Uterus (tissue), 3 donors: ENCODE measurements at regions not wholly inside any gene's neighbourhood (a gene's known extent, or its start where the extent isn't known, plus 50 kb on each side); places are given as distances from the start of the nearest gene placed in this dataset.

Experiments used
- DNase-seq, 2 donors: peaks; one replicate each; pipeline ENCODE4 v3.0.0-alpha.2; 2019 to 2020
- H3K27ac ChIP-seq, 2 donors: fragments of 200-600 bp; sonication (generic); 1 replicate in 1 of 2; 2 replicates in 1 of 2; pipeline ENCODE4 v1.5.1; 2016 to 2018
- H3K27me3 ChIP-seq, 2 donors: fragments of 200-600 bp; sonication (generic); one replicate each; pipeline ENCODE4 v1.5.1; 2018 to 2019; ENCODE audit warnings: control low read depth in 1 of 2
- H3K36me3 ChIP-seq, 2 donors: fragments of 200-600 bp; sonication (generic); one replicate each; pipeline ENCODE4 v1.5.1; 2019; ENCODE audit warnings: control low read depth in 1 of 2
- H3K4me1 ChIP-seq, 2 donors: fragments of 200-600 bp; sonication (generic); one replicate each; pipeline ENCODE4 v1.5.1; 2018 to 2019; ENCODE audit warnings: control low read depth in 1 of 2
- H3K4me3 ChIP-seq, 2 donors: fragments of 200-600 bp; sonication (generic); 1 replicate in 1 of 2; 2 replicates in 1 of 2; pipeline ENCODE4 v1.5.1; 2018 to 2019; ENCODE audit warnings: mild to moderate bottlenecking in 1 of 2
- H3K9me3 ChIP-seq, 2 donors: fragments of 200-600 bp; sonication (generic); one replicate each; pipeline ENCODE4 v1.5.1; 2019; ENCODE audit warnings: control low read depth in 1 of 2
- POLR2A ChIP-seq, 2 donors: fragments of 450-650 bp; IDR thresholded peaks; one replicate each; pipeline ENCODE4 v1.6.1; 2016; ENCODE audit warnings: antibody characterized with exemption in 2 of 2, mild to moderate bottlenecking in 1 of 2, moderate library complexity in 1 of 2
- intact Hi-C: fragments of 100-400 bp; cut with DNase I; formaldehyde crosslinking; loops from one replicate; pipeline ENCODE4 v1.15.1; 2023; ENCODE audit warnings: low total_unique reads
- TF ChIP-seq, protein P1 (sequence below), 4 experiments: fragments of 200-600 bp in 2 of 4; fragments of 450-650 bp in 2 of 4; sonication (generic) in 2 of 4; IDR thresholded peaks; one replicate each; pipeline ENCODE4 v1.5.1; 2016 to 2019; ENCODE audit warnings: antibody characterized with exemption in 4 of 4, mild to moderate bottlenecking in 2 of 4, moderate library complexity in 1 of 4
- donor health status: DM: yes; HTN: yes; CAD: no.

DNA sequence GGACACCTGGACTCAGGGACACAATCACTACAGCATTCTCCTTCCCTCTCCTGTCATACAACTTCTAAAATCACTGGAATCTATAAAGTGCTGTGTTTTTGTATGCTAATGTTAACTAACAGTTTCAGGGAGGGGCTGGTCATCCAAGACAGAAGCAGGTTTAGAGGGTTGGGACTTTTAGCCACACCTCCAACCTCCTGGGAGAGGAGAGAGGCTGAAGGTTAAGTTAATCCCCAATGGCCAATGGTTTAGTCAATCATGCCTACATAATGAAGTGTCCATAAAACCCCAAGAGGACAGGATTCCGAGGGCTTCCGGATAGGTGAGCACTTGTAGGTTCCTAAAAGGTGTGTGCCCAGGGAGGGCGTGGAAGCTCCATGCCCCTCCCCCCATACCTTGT, 219.3 kb upstream of the CTNNB1 start:
- no peak for DNase-seq

DNA sequence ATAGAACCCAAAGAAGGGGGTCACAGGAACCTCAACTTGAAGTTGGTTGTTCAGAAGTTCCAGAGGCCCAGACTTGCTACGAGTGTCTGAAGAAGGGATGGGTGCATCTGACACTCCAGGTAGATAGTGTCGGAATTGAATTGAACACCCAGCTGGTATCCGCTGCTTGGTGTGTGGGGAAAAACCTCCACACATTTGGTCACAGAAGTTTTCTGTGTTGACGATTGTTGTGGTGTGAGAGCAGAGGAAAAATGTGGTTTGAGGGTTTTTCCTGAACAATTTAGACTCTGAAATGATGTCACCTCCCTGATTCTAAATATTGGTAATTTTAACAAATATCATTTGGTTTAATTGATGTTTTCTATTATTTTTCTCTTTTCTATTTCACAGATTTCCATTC, 218.8 kb upstream of the CTNNB1 start:
- no peak overlapping the region for H3K27ac ChIP-seq
- intact Hi-C loops: no loop called here
- no peak overlapping the region for H3K4me3 ChIP-seq
- no peak for TF ChIP-seq POLR2A (IDR thresholded peaks at IDR 0.05)
- TF ChIP-seq, protein P1, sequence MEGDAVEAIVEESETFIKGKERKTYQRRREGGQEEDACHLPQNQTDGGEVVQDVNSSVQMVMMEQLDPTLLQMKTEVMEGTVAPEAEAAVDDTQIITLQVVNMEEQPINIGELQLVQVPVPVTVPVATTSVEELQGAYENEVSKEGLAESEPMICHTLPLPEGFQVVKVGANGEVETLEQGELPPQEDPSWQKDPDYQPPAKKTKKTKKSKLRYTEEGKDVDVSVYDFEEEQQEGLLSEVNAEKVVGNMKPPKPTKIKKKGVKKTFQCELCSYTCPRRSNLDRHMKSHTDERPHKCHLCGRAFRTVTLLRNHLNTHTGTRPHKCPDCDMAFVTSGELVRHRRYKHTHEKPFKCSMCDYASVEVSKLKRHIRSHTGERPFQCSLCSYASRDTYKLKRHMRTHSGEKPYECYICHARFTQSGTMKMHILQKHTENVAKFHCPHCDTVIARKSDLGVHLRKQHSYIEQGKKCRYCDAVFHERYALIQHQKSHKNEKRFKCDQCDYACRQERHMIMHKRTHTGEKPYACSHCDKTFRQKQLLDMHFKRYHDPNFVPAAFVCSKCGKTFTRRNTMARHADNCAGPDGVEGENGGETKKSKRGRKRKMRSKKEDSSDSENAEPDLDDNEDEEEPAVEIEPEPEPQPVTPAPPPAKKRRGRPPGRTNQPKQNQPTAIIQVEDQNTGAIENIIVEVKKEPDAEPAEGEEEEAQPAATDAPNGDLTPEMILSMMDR (IDR thresholded peaks at IDR 0.05): no peak
- no peaks in the 10 kb centered on the region for H3K9me3 ChIP-seq
- H3K36me3 ChIP-seq: no peaks in the 10 kb centered on the region
- no peaks in the 10 kb centered on the region for H3K27me3 ChIP-seq
- DNase-seq: no peak
- peaks cover 0 to 4% of the 10 kb centered on the region in 2 donors for H3K4me1 ChIP-seq

More for the DNA sequence above, 219.3 kb upstream of the CTNNB1 start:
- Histone ChIP-seq H3K27ac (no peak overlapping the region), H3K27me3 (no peaks in the 10 kb centered on the region), H3K4me3 (no peak overlapping the region), H3K9me3 (no peaks in the 10 kb centered on the region), H3K36me3 (no peaks in the 10 kb centered on the region), H3K4me1 (peaks cover 0 to 4% of the 10 kb centered on the region in 2 donors)
- TF ChIP-seq, protein P1 (IDR thresholded peaks at IDR 0.05): no peak
- no peak for TF ChIP-seq POLR2A (IDR thresholded peaks at IDR 0.05)
- intact Hi-C loops: no loop called here

DNA sequence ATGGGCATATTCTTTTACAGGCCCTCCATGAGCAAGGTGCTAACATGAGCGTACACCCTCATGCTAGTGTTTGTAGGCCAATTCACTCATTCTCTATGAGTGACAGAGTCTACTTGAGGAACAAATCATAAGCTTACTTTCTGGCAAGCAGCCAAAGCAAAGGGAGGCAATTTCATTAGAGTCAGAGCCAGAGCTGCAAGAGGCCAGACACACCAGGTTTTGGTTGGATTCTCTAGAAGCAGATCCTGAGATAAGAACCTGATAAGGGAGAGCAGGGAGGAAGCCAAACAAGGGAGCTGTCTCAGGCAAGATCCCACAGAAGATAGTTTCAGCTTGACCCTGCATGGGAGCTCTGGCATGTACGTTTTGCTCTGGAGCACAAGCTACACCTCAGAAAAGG, 214.1 kb upstream of the CTNNB1 start:
- Histone ChIP-seq H3K27ac (no peak overlapping the region), H3K27me3 (no peaks in the 10 kb centered on the region), H3K4me3 (no peak overlapping the region), H3K4me1 (no peaks in the 10 kb centered on the region), H3K9me3 (no peaks in the 10 kb centered on the region), H3K36me3 (no peaks in the 10 kb centered on the region)
- no peak for DNase-seq
- TF ChIP-seq, protein P1 (IDR thresholded peaks at IDR 0.05): no peak
- no peak for TF ChIP-seq POLR2A (IDR thresholded peaks at IDR 0.05)
- intact Hi-C loops: no loop called here

DNA sequence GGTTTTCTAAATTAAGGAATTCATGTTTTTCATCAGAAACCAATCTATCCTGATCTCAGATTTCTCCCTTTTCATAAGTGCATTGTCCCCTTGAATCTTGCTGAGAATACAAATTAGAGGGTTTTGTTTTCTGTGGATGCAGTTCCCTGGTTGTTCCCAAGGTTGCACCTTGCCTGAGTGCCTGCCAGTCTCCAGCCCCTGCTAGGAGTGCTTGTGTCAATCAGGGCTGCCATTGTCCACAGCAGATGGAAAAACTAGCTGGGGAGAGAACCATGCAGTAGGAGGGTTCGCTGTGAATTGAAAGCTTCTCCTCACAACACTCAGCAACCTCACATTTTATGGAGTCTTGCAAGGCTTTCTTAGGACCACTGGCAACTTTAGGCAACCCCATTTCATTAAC, 210.8 kb upstream of the CTNNB1 start:
- H3K4me3 ChIP-seq: no peak overlapping the region
- H3K27me3 ChIP-seq: no peaks in the 10 kb centered on the region
- no peak overlapping the region for H3K27ac ChIP-seq
- no peaks in the 10 kb centered on the region for H3K9me3 ChIP-seq
- intact Hi-C loops: no loop called here
- DNase-seq: no peak
- no peak for TF ChIP-seq POLR2A (IDR thresholded peaks at IDR 0.05)
- TF ChIP-seq, protein P1 (IDR thresholded peaks at IDR 0.05): no peak
- H3K4me1 ChIP-seq: no peaks in the 10 kb centered on the region
- no peaks in the 10 kb centered on the region for H3K36me3 ChIP-seq

DNA sequence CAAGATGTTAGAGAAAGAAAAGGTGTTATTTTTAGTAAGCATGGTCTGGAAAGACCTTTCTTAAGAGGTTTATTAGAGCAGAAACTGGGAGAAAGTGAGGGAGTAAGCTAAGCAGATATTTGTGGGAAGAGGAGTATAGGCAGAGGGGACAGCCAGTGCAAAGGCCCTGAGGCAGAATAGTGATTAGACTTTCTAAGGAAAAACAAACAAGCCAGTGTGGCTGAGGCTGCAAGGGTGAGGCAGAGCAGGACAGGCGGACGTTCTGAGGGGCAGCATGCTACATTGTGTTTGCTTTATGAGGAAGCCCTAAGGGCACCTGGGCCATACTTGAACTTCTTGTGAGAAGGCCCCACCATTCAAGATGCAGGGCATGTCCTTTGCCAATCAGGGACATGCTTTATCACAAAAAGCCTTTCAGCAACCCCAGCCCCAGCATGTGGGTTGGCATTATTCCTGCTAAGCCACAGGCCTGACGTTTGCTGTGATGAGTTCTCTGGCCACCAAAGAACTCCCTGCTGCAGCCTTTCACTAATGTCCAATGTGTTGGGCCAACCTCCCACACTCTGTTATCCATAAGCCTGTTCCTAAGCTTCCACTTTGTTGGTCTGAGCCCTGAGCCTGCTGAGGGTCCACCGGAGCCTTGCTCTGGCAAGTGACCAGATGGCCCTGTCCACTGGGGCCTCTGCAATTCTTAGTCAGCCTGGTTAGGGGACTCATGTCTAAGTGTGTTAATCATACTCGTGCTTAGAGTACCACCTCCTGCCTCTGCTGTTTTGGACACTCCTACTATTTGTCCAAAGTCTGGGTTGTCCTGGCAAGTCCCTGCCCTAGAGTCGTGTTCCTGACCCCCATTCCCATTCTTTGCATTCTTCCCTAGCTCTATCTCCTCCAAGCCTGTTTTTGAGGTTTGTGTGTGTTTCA, 209.9 kb upstream of the CTNNB1 start:
- Histone ChIP-seq H3K4me1 (no peaks in the 10 kb centered on the region), H3K9me3 (no peaks in the 10 kb centered on the region), H3K4me3 (no peak overlapping the region), H3K27ac (no peak overlapping the region), H3K36me3 (no peaks in the 10 kb centered on the region), H3K27me3 (no peaks in the 10 kb centered on the region)
- TF ChIP-seq, protein P1 (IDR thresholded peaks at IDR 0.05): no peak
- TF ChIP-seq POLR2A (IDR thresholded peaks at IDR 0.05): no peak
- DNase-seq: no peak
- intact Hi-C loops: no loop called here
